Panc1 (cell line): ENCODE measurements at regions not wholly inside any gene's neighbourhood (a gene's known extent, or its start where the extent isn't known, plus 50 kb on each side); places are given as distances from the start of the nearest gene placed in this dataset.

ENCODE experiments used
- ATAC-seq: fragments of 200-7000 bp; cut with Tn5 transposase; 2 replicates; pipeline ENCODE4 v1.9.1; 2020; ENCODE audit warnings: mild to moderate bottlenecking, moderate library complexity
- BruUV-seq: library from RNA; stranded (reverse); fragments of 400-500 nt; replicated peaks from 2 replicates; lab custom pipeline; 2021; lab: Mats Ljungman, UMichigan
- CTCF ChIA-PET: fragments of 300-600 bp; sonication (Branson Sonifier 250); formaldehyde crosslinking; loops from one replicate; lab custom pipeline; 2022; ENCODE audit warnings: antibody characterized with exemption; lab: Charles Lee
- POLR2A ChIA-PET: fragments of 300-600 bp; sonication (Branson Sonifier 250); formaldehyde crosslinking; loops from one replicate; lab custom pipeline; 2022; ENCODE audit warnings: antibody characterized with exemption; lab: Charles Lee
- DNase-seq: peaks from one replicate; pipeline ENCODE4 v3.0.0-alpha.2; 2010; ENCODE audit warnings: low read depth, low spot score
- H3K27ac ChIP-seq: 2 replicates; pipeline ENCODE4 v1.5.1; 2011; ENCODE audit warnings: mild to moderate bottlenecking, low read length, inconsistent platforms
- H3K27me3 ChIP-seq: fragments of 200-500 bp; sonication (Bioruptor generic); 2 replicates; pipeline ENCODE4 v1.6.0; 2014; ENCODE audit warnings: low read length, inconsistent platforms; ENCODE audit not compliant: control insufficient read depth, insufficient read depth
- H3K36me3 ChIP-seq: fragments of 200-500 bp; sonication (Bioruptor generic); 2 replicates; pipeline ENCODE4 v1.5.1; 2014; ENCODE audit warnings: inconsistent platforms, mild to moderate bottlenecking, low read length, moderate library complexity; ENCODE audit not compliant: control insufficient read depth, insufficient read depth
- H3K4me1 ChIP-seq: 2 replicates; pipeline ENCODE4 v1.5.1; 2011; ENCODE audit warnings: inconsistent platforms, mild to moderate bottlenecking, low read length, moderate library complexity; ENCODE audit not compliant: control insufficient read depth, insufficient read depth
- H3K4me3 ChIP-seq, 2 experiments: 2 replicates each; pipeline ENCODE4 v1.5.1; 2011 to 2012; ENCODE audit warnings: low read depth in 2 of 2, low read length in 2 of 2, mild to moderate bottlenecking in 2 of 2, inconsistent platforms in 1 of 2, moderate library complexity in 1 of 2
- H3K9me3 ChIP-seq: fragments of 200-500 bp; sonication (Bioruptor generic); 2 replicates; pipeline ENCODE4 v1.5.1; 2014; ENCODE audit warnings: low read depth, mild to moderate bottlenecking, inconsistent platforms, low read length, moderate library complexity; ENCODE audit not compliant: control insufficient read depth, insufficient read depth
- CTCF ChIP-seq: fragments of 450-650 bp; IDR thresholded peaks from 2 replicates; pipeline ENCODE4 v1.5.1; 2017; ENCODE audit warnings: mild to moderate bottlenecking
- POLR2AphosphoS5 ChIP-seq: IDR thresholded peaks from 2 replicates; pipeline ENCODE4 v1.6.1; 2012; ENCODE audit warnings: mild to moderate bottlenecking, low read depth, low read length, moderate library complexity
- REST ChIP-seq, 2 experiments: IDR thresholded peaks; 2 replicates each; pipeline ENCODE4 v1.6.1; 2011 to 2012; ENCODE audit warnings: low read depth in 2 of 2, control low read depth in 1 of 2, low read length in 1 of 2, mild to moderate bottlenecking in 1 of 2, moderate library complexity in 1 of 2; ENCODE audit not compliant: insufficient read depth in 1 of 2
- SIN3A ChIP-seq: IDR thresholded peaks from 2 replicates; pipeline ENCODE4 v1.6.1; 2012; ENCODE audit warnings: low read depth, mild to moderate bottlenecking, low read length, moderate library complexity, borderline replicate concordance; ENCODE audit not compliant: insufficient read depth
- TCF7L2 ChIP-seq: IDR thresholded peaks from 2 replicates; pipeline ENCODE4 v1.6.1; 2011; ENCODE audit warnings: mild to moderate bottlenecking, low read depth, low read length, inconsistent platforms
- in situ Hi-C: cut with HindIII; loops from 2 replicates; pipeline ENCODE4 v1.10.0; 2016; ENCODE audit warnings: low sequenced_read_pairs, low pct_unique_long_range_greater_than_20kb
- intact Hi-C: fragments of 100-400 bp; cut with micrococcal nuclease; formaldehyde crosslinking; loops from one replicate; pipeline ENCODE4 v1.10.0; 2022; ENCODE audit not compliant: unreplicated experiment

- DNase-seq (no peak), ATAC-seq (no peak)
- no TSS peak for BruUV-seq
- ChIA-PET CTCF (no interaction called here), POLR2A (no interaction called here)
- Histone ChIP-seq H3K4me1 (no peaks in the 10 kb centered on the region), H3K36me3 (no peaks in the 10 kb centered on the region), H3K27ac (no peak overlapping the region), H3K4me3 (no peak overlapping the region), H3K9me3 (no peaks in the 10 kb centered on the region), H3K27me3 (no peaks in the 10 kb centered on the region)
- TF ChIP-seq TCF7L2 (no peak), POLR2AphosphoS5 (no peak), SIN3A (no peak), REST (IDR thresholded peaks at IDR 0.05; ENCODE audit: insufficient read depth in 1 of 2, low read depth in 2 of 2, low read length in 1 of 2) (no peak), CTCF (no peak)
- intact Hi-C loops, result no loop called here
- in situ Hi-C loops, result no loop called here
Measured at GRCh38 chr5:111580956-111581355, 68.6 kb upstream of the STARD4 start.

GRCh38 chr5:111574311-111574710 lies 62.0 kb upstream of the STARD4 start:
- Histone ChIP-seq H3K4me1 (no peaks in the 10 kb centered on the region), H3K27me3 (no peaks in the 10 kb centered on the region), H3K36me3 (no peaks in the 10 kb centered on the region), H3K9me3 (no peaks in the 10 kb centered on the region), H3K27ac (no peak overlapping the region), H3K4me3 (no peak overlapping the region)
- ATAC-seq (no peak), DNase-seq (no peak)
- BruUV-seq, result no TSS peak
- ChIA-PET CTCF (no interaction called here), POLR2A (no interaction called here)
- TF ChIP-seq POLR2AphosphoS5, result no peak
- TF ChIP-seq REST (IDR thresholded peaks at IDR 0.05; ENCODE audit: insufficient read depth in 1 of 2, low read depth in 2 of 2, low read length in 1 of 2), result no peak
- intact Hi-C loops, result no loop called here
- in situ Hi-C loops, result no loop called here
